ENCODE measurements at regions not wholly inside any gene's neighbourhood (a gene's known extent, or its start where the extent isn't known, plus 50 kb on each side); places are given as distances from the start of the nearest gene placed in this dataset.
A peak's percentile ranks its signal among the peaks of the same experiment; 100 is the strongest.

GRCh38 chr20:50398064-50398463 is 112.1 kb upstream of the PTPN1 start:
- DNase-seq (ENCODE audit: low read depth): no peak
- TF ChIP-seq POLR2A (IDR thresholded peaks at IDR 0.05; ENCODE audit: extremely low read depth, insufficient read length) (no peak), CTCF (IDR thresholded peaks at IDR 0.05; ENCODE audit: low read depth, low read length) (no peak), MAX (IDR thresholded peaks at IDR 0.05; ENCODE audit: low read depth, low read length) (no peak), MYC (IDR thresholded peaks at IDR 0.05; ENCODE audit: low read depth, low read length) (no peak)
- no peak overlapping the region for H3K4me3 ChIP-seq (ENCODE audit: low read depth, low read length)

- no peak for DNase-seq (ENCODE audit: low read depth)
- TF ChIP-seq CTCF (IDR thresholded peaks at IDR 0.05; ENCODE audit: low read depth, low read length): no peak
- no peak for TF ChIP-seq MYC (IDR thresholded peaks at IDR 0.05; ENCODE audit: low read depth, low read length)
- TF ChIP-seq POLR2A (IDR thresholded peaks at IDR 0.05; ENCODE audit: extremely low read depth, insufficient read length): no peak
- TF ChIP-seq MAX (IDR thresholded peaks at IDR 0.05; ENCODE audit: low read depth, low read length): no peak
- no peak overlapping the region for H3K4me3 ChIP-seq (ENCODE audit: low read depth, low read length)
These were observed 111.7 kb upstream of the PTPN1 start for GRCh38 chr20:50398471-50398820.

- no peak overlapping the region for H3K4me3 ChIP-seq (ENCODE audit: low read depth, low read length)
- no peak for TF ChIP-seq MYC (IDR thresholded peaks at IDR 0.05; ENCODE audit: low read depth, low read length)
- TF ChIP-seq CTCF (IDR thresholded peaks at IDR 0.05; ENCODE audit: low read depth, low read length): no peak
- TF ChIP-seq MAX (IDR thresholded peaks at IDR 0.05; ENCODE audit: low read depth, low read length): no peak
- TF ChIP-seq POLR2A (IDR thresholded peaks at IDR 0.05; ENCODE audit: extremely low read depth, insufficient read length): no peak
- DNase-seq (ENCODE audit: low read depth): no peak
These were observed 111.2 kb upstream of the PTPN1 start for GRCh38 chr20:50398821-50399554.

GRCh38 chr20:50399555-50399916 is 110.6 kb upstream of the PTPN1 start:
- no peak overlapping the region for H3K4me3 ChIP-seq (ENCODE audit: low read depth, low read length)
- no peak for DNase-seq (ENCODE audit: low read depth)
- TF ChIP-seq MAX (IDR thresholded peaks at IDR 0.05; ENCODE audit: low read depth, low read length) (no peak), POLR2A (IDR thresholded peaks at IDR 0.05; ENCODE audit: extremely low read depth, insufficient read length) (no peak)

- no peak overlapping the region for H3K4me3 ChIP-seq (ENCODE audit: low read depth, low read length)
- peak; percentile 28 for DNase-seq (ENCODE audit: low read depth)
- TF ChIP-seq MAX (IDR thresholded peaks at IDR 0.05; ENCODE audit: low read depth, low read length): no peak
- TF ChIP-seq POLR2A (IDR thresholded peaks at IDR 0.05; ENCODE audit: extremely low read depth, insufficient read length): no peak
- no peak for TF ChIP-seq CTCF (IDR thresholded peaks at IDR 0.05; ENCODE audit: low read depth, low read length)
- no peak for TF ChIP-seq MYC (IDR thresholded peaks at IDR 0.05; ENCODE audit: low read depth, low read length)
These were observed 110.1 kb upstream of the PTPN1 start for GRCh38 chr20:50399917-50400704.

All from NB4 (cell line).